MM.1S (cell line): ENCODE measurements at regions not wholly inside any gene's neighbourhood (a gene's known extent, or its start where the extent isn't known, plus 50 kb on each side); places are given as distances from the start of the nearest gene placed in this dataset.

Source experiments
- DNase-seq: peaks from one replicate; pipeline ENCODE4 v3.0.0-alpha.2; 2015
- H2AFZ ChIP-seq: fragments of 300-600 bp; sonication (generic); 2 replicates; pipeline ENCODE4 v1.6.0; 2016; ENCODE audit warnings: antibody characterized with exemption, low read length
- H3F3A ChIP-seq: fragments of 300-600 bp; sonication (generic); 2 replicates; pipeline ENCODE4 v1.6.1; 2016; ENCODE audit warnings: mild to moderate bottlenecking, antibody characterized with exemption, low read length, moderate library complexity, mixed read lengths; ENCODE audit not compliant: insufficient read depth
- H3K27ac ChIP-seq: fragments of 300-600 bp; sonication (generic); 2 replicates; pipeline ENCODE4 v1.5.1; 2016; ENCODE audit warnings: mild to moderate bottlenecking, low read length
- H3K27me3 ChIP-seq: fragments of 300-600 bp; sonication (generic); replicated peaks from 2 replicates; pipeline ENCODE4 v1.6.0; 2016; ENCODE audit warnings: low read length; ENCODE audit not compliant: insufficient read depth
- H3K36me3 ChIP-seq: fragments of 300-600 bp; sonication (generic); replicated peaks from 2 replicates; pipeline ENCODE4 v1.6.1; 2016; ENCODE audit warnings: mild to moderate bottlenecking, low read length, mixed read lengths; ENCODE audit not compliant: insufficient read depth
- H3K4me1 ChIP-seq: fragments of 300-600 bp; sonication (generic); 2 replicates; pipeline ENCODE4 v1.6.1; 2016; ENCODE audit warnings: low read length, mixed read lengths
- H3K4me2 ChIP-seq: fragments of 300-600 bp; sonication (generic); 2 replicates; pipeline ENCODE4 v1.6.0; 2016; ENCODE audit warnings: low read depth, low read length
- H3K4me3 ChIP-seq: fragments of 300-600 bp; sonication (generic); 2 replicates; pipeline ENCODE4 v1.5.1; 2016; ENCODE audit warnings: low read length, mixed read lengths
- H3K79me2 ChIP-seq: fragments of 300-600 bp; sonication (generic); 2 replicates; pipeline ENCODE4 v1.6.1; 2016; ENCODE audit warnings: mixed run types, low read length, mixed read lengths
- H3K9ac ChIP-seq: fragments of 300-600 bp; sonication (generic); 2 replicates; pipeline ENCODE4 v1.6.1; 2016; ENCODE audit warnings: low read length, mixed read lengths
- H3K9me2 ChIP-seq: fragments of 300-600 bp; sonication (generic); replicated peaks from 2 replicates; pipeline ENCODE4 v1.6.1; 2016; ENCODE audit warnings: mild to moderate bottlenecking, low read length, mixed read lengths; ENCODE audit not compliant: insufficient read depth
- H3K9me3 ChIP-seq: fragments of 300-600 bp; sonication (generic); replicated peaks from 2 replicates; pipeline ENCODE4 v1.6.1; 2016; ENCODE audit warnings: mild to moderate bottlenecking, low read length, mixed read lengths; ENCODE audit not compliant: insufficient read depth
- H4K20me1 ChIP-seq: fragments of 300-600 bp; sonication (generic); 2 replicates; pipeline ENCODE4 v1.6.1; 2016; ENCODE audit warnings: mild to moderate bottlenecking, low read length, moderate library complexity, mixed read lengths; ENCODE audit not compliant: insufficient read depth
- EZH2 ChIP-seq: fragments of 300-600 bp; sonication (generic); optimal IDR thresholded peaks from 2 replicates; pipeline ENCODE3; 2017; ENCODE audit warnings: low read depth, mild to moderate bottlenecking, antibody characterized with exemption, low read length, mixed read lengths
- EZH2phosphoT487 ChIP-seq: fragments of 300-600 bp; sonication (generic); IDR thresholded peaks from 2 replicates; pipeline ENCODE4 v1.6.1; 2018; ENCODE audit warnings: antibody characterized with exemption, low read length
- TF ChIP-seq, protein P1 (sequence below): fragments of 300-600 bp; sonication (generic); IDR thresholded peaks from 2 replicates; pipeline ENCODE4 v1.5.1; 2016; ENCODE audit warnings: antibody characterized with exemption, low read length, mixed read lengths

DNA sequence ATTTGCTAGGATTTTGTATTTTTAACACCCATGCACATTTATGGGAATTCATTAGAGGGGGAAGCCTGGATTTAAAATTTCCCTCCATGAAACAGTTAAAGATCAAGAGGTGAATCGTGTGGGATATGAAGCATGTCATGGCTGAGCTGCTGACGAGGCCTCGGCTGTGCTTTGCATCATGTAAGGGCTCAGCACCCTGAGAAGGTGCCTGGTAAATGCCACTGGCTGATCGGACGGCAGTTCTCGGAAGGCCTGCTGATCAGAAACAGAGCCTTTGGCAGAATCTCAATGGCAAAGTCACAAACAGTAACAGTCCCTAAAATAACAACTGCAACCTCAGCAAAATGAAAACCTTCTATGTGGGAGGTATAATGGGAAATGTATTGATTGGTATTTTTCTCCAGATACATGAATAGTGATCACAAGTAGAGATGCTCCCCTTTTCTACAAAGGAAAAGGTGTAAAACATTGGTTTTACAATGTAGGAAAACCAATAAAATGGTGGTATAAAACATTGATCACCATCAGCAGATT, 53.0 kb upstream of the FUCA2 start:
- Histone ChIP-seq H3K9me2 (no peaks in the 10 kb centered on the region), H3K9me3 (no peaks in the 10 kb centered on the region), H3K36me3 (no peaks in the 10 kb centered on the region), H3K4me2 (no peak overlapping the region), H3K9ac (no peak overlapping the region), H2AFZ (no peak overlapping the region), H3K79me2 (no peaks in the 10 kb centered on the region), H3F3A (no peaks in the 10 kb centered on the region), H3K27ac (no peak overlapping the region), H3K27me3 (no peaks in the 10 kb centered on the region), H3K4me3 (no peak overlapping the region), H3K4me1 (no peaks in the 10 kb centered on the region), H4K20me1 (no peaks in the 10 kb centered on the region)
- DNase-seq: no peak
- TF ChIP-seq EZH2phosphoT487 (no peak), EZH2 (no peak)
- TF ChIP-seq, protein P1, sequence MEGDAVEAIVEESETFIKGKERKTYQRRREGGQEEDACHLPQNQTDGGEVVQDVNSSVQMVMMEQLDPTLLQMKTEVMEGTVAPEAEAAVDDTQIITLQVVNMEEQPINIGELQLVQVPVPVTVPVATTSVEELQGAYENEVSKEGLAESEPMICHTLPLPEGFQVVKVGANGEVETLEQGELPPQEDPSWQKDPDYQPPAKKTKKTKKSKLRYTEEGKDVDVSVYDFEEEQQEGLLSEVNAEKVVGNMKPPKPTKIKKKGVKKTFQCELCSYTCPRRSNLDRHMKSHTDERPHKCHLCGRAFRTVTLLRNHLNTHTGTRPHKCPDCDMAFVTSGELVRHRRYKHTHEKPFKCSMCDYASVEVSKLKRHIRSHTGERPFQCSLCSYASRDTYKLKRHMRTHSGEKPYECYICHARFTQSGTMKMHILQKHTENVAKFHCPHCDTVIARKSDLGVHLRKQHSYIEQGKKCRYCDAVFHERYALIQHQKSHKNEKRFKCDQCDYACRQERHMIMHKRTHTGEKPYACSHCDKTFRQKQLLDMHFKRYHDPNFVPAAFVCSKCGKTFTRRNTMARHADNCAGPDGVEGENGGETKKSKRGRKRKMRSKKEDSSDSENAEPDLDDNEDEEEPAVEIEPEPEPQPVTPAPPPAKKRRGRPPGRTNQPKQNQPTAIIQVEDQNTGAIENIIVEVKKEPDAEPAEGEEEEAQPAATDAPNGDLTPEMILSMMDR: no peak

DNA sequence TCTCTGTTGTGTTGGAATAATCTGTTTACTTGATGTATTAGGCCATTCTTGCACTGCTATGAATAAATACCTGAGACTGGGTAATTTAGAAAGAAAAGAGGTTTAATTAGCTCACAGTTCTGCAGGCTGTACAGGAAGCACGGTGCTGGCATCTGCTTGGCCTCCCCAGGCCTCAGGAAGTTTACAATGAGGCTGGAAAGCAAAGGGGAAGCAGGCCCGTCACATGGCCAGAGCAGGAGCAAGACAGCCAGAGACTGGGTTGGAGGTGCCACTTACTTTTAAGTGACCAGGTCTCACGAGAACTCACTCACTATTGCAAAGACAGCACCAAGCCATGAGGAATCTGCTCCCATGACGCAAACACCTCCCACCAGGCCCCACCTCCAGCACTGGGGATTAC, 50.6 kb upstream of the FUCA2 start:
- Histone ChIP-seq H3K9ac (no peak overlapping the region), H3K36me3 (no peaks in the 10 kb centered on the region)
- TF ChIP-seq EZH2 (no peak), EZH2phosphoT487 (no peak)
- TF ChIP-seq, protein P1: no peak

More for the DNA sequence above, 50.6 kb upstream of the FUCA2 start:
- H3K4me2 ChIP-seq: no peak overlapping the region
- H3F3A ChIP-seq: no peaks in the 10 kb centered on the region
- no peaks in the 10 kb centered on the region for H3K9me3 ChIP-seq
- H4K20me1 ChIP-seq: no peaks in the 10 kb centered on the region
- H2AFZ ChIP-seq: no peak overlapping the region
- H3K27me3 ChIP-seq: no peaks in the 10 kb centered on the region
- H3K27ac ChIP-seq: no peak overlapping the region
- no peaks in the 10 kb centered on the region for H3K9me2 ChIP-seq
- DNase-seq: no peak
- H3K4me3 ChIP-seq: no peak overlapping the region
- H3K4me1 ChIP-seq: no peaks in the 10 kb centered on the region
- H3K79me2 ChIP-seq: no peaks in the 10 kb centered on the region
